ENCODE measurements at regions not wholly inside any gene's neighbourhood (a gene's known extent, or its start where the extent isn't known, plus 50 kb on each side); places are given as distances from the start of the nearest gene placed in this dataset.

GRCh38 chr18:28342231-28342630 lies 165.3 kb upstream of the CDH2 start:
- TF ChIP-seq CTCF (IDR thresholded peaks at IDR 0.05; ENCODE audit: borderline replicate concordance, extremely low read depth, low read length, poor library complexity, severe bottlenecking) (no peak), EZH2 (IDR thresholded peaks at IDR 0.05; ENCODE audit: borderline replicate concordance, low read depth, low read length, severe bottlenecking) (no peak)
